OCI-M2 (cell line): ENCODE measurements at regions not wholly inside any gene's neighbourhood (a gene's known extent, or its start where the extent isn't known, plus 50 kb on each side); places are given as distances from the start of the nearest gene placed in this dataset.
"Not testable (repeated sequence)": the region's sequence is repeated elsewhere in the genome, so short reads cannot be mapped to it uniquely, and the experiment has no call there.

ENCODE experiments used
- DNase-seq: peaks from one replicate; lab custom pipeline; 2025; ENCODE audit not compliant: unreplicated experiment; lab: John Stamatoyannopoulos, UW

- no peak for DNase-seq
Measured at GRCh38 chr6:4677011-4677750, 99.0 kb upstream of the CDYL start.

DNA sequence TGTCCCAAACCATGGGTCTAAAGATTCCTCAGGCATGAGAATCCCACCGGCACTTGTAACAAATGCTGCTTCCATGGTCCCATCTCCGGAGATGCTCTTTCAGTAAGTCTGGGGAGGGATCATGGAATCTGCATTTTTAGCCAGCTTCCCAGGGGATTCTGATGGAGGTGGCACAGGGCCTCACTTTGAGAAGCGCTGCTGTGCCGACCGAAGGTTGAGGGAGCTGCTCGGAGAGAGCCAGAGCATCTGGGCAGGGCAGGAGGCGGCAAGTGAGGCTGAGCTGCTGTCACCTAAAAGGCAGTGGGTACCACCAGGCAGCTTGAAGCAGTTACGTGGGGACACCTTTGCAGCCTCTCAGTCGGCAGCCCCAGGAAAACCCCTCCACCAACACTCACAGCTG, 100.2 kb upstream of the CDYL start:
- DNase-seq = no peak

GRCh38 chr6:4675121-4675520, 101.1 kb upstream of the CDYL start:
- no peak for DNase-seq

DNA sequence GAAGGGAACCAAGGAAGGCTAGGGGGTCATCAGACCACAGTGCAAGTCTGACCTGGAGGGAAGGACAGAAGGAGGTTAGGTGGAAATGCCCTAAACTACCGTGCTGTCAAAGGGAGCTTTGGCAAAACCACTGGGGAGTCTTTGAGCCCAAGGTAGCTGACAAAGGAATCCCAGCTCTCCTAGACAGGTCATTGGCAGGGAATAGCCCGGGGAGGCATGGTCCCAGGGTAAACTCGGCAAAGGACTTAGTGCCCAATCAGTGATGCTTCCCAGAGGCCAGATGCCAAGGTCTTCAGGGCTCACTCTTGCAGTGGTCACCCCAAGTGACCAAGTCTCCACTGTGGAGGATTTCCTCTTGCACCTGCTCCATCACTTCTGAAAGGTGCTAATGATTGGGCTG, 102.3 kb upstream of the CDYL start:
- DNase-seq = no peak

GRCh38 chr6:4672772-4673171, 103.4 kb upstream of the CDYL start:
- no peak for DNase-seq

GRCh38 chr6:4671587-4672115, 104.6 kb upstream of the CDYL start:
- DNase-seq = no peak

GRCh38 chr6:4670824-4671409, 105.3 kb upstream of the CDYL start:
- no peak for DNase-seq

DNA sequence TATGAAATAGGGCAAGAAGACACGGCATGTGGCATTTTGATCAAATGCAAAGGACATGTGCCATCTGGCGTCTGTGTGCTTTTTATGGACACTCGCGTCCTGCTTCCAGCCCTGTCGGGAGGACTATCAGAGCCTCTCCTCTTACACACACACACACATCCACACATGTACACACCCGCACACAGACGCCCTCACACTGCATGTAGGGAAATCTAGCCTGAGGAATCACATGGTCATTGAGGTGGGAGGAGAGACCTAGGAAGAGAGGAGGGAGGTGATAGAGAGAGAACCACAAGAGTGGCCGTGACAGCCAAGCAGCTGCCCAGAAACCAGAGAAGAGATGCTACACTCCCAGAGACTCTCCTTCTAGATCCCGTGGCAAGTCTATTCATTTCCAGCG, 105.9 kb upstream of the CDYL start:
- DNase-seq = no peak

DNA sequence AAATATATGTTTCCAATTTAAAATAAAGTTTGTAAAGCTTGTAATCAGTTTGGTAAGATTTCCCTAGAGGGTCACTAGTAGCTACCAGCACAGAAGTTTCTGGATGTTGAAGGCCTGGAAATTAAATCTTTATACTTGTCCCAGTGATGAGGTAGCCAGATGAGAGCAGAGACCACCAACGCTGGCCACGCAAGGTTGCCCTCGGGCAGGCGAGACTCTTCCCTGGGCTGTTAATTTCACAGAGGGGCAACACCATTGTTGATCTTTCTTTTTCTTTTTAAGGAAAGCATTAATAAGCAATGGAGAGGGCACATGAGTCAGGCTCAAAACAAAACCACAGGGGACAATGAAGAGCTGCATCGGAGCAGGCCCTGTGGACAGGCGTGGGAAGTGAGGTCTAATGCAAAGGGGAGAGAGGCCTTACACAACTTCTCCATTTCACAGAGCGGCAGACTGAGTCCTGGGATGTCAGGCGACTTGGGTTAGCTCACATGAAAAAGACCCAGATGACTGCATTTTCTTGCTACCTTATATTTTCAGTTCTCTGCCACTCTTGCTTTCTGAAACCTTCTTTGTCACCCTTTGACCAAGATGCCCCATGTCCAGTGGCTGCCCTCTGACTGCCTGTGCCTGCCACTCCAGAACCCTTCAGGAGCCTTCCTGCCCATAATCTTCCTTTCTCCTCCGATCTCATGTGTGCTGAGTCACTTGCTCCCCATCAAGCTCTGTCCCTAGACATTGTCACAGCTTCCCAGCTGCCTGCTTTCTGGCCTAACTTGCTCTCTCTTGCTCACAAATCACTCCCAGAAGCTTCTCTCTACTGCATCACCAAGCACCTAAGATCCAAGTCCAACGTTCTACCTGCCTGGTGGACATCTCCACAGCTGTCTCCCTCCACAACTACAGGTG, 107.7 kb upstream of the CDYL start:
- no peak for DNase-seq

DNA sequence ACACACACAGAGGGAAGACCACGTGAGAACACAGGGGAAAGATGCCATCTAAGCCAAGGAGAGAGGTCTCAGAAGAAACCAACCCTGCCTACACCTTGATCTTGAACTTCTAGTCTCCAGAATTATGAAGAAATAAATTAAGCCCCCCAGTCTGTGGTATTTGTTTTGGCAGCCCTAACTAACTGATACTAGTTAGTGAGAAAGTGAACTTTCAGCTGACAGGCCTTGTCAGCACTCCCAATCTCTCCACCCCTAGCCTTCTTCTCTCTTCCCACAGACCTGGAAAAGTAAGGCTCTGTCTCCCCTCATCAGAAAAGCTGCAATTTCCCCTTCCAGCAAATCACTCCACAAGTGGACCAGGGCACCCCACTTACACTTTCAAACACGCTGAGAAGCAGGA, 108.6 kb upstream of the CDYL start:
- no peak for DNase-seq

DNA sequence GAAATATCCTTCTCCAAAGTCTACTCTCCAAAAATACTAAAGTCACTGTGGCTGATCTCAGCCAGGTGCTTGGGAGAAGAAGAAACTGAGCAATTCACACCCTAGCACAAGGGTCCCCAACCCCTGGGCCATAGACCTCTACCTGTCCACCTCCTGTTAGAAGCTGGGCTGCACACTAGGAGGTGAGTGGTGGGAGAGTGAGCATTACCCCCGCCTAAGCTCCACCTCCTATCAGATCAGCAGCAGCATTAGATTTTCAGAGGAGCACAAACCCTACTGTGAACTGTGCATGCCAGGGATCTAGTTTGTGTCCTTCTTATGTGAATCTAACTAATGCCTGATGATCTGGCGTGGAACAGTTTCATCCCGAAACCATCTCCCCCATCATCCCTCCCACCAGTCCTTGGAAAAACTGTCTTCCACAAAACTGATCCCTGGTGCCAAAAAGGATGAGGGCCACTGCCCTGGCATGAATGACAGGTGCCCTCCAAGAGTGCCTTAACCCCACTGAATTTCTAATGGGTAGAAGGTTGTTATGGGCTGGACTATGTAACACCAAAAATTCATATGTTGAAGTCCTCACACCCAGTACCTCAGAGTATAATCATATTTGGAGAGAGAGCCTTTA, 109.2 kb upstream of the CDYL start:
- no peak for DNase-seq

DNA sequence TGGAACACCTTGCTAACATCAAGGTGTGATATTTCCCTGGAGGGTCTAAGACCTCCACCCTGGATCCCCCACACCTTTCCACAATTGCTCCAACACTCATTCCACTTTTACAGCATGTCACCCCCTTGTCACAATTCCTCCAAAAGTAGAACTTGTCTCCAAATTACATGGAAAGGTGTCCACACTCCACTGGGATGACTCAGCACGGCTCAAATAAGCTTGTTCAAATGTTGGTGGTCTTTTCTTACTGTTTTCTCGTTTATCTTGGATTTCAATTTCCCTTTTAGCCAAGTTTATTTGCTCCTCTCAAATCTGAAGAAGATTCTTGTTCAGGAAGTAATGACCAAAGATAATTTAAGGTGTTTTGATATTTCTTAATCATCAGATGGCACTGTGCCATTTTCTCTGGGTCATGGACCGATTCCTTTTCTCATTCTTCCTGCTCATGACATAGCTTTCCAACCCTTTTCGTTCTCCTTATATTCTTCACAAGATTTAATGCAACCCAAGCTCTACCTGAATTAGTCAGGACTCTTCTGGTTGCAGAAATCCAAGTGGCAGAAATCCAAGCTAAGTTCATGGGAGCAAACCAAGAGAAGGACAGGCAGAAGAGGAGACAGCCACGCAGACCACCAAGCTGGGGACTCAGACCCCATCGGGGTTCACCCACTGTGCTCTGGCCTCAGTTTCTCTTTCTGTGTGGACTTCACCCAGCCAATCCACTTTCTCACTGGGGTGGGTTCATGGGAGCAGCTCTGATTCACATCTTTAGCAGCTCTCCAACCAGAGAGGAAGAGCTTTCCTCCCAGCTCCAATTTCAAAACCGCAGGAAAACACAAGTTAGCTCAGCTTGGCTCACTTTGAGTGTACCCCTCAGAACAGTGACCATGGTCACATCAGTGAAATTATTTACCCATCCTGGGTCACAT, 110.5 kb upstream of the CDYL start:
- no peak for DNase-seq

- DNase-seq = no peak
Measured at GRCh38 chr6:4664911-4665310, 111.3 kb upstream of the CDYL start.

- no peak for DNase-seq
Measured at GRCh38 chr6:4664117-4664626, 112.0 kb upstream of the CDYL start.

DNA sequence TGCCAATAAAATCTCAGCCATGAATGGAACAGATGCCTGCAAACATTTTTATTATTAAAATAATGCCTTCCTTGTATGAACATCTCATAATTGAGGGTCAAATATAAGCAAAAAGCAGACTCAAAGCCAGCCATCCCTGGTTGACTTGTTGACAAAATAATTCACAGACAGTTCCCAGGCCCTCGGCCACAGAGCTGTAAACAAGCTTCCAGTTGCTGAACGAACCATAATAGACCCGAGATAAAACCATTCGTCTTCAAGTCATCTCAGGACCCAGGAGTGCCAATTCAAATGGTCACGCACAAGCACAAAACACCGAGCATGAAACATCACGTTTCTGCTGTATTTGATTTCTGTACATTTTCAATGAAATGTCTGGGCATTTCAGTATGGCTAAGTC, 113.3 kb upstream of the CDYL start:
- no peak for DNase-seq

- DNase-seq = no peak
Measured at GRCh38 chr6:4661391-4661790, 114.8 kb upstream of the CDYL start.

DNA sequence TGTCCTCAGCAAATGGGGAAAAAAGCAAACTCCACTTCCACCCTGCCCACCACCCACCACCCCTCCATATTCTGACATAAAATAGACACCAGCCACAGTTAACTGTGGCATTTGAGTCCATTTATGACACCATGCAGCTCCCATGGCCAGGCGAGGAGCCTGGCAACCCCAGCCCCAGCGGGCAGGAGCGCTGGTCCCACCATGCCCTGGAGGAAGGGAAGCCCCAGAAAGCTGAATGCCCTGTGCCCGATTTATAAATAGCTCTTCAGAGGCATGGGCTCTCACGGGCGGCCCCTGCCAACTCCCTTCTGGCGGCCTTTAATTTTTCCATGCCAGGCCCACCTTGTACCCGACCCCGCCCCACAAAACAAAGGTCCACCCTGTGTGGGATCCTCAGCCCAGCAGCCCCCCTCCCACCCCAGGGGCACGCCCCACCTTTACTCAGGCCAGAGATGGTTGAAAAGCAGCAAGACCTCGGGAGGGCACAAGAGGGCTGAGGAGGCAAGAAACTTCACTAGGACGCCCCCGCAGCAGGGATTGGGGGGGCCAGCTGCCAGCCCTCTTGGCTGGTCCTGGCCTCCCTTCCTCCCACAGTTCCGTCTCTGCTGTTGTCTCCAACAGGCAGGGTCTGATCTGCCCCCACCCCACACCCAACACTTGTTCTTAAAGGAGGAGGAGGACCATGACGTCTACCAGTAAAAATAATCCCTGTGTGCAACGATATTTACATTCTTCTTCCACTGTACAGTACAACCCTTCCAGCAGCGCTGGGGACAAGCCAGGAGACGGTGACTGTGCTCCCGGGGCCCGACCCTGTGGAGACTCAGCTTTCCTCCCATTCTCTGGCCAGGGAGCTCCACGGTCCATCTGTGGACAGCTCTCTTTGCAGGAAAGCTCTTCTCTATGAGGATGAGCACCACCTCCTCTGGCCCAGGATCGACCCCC, 115.6 kb upstream of the CDYL start:
- no peak for DNase-seq

DNA sequence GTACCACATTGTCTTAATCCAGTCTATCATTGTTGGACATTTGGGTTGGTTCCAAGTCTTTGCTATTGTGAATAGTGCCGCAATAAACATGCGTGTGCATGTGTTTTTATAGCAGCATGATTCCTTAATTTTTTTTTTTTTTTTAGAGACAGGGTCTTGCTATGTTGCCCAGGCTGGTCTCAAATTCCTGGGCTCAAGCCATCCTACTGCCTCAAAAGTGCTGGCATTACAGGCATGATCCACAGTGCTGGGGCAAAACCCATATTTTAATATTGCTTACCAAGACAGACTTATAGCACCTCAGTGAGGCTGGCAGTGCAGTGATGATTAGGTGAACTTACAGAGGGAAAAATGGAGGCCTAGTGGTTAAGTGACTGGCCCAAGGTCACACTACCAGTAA, 116.5 kb upstream of the CDYL start:
- DNase-seq = not testable (repeated sequence)

DNA sequence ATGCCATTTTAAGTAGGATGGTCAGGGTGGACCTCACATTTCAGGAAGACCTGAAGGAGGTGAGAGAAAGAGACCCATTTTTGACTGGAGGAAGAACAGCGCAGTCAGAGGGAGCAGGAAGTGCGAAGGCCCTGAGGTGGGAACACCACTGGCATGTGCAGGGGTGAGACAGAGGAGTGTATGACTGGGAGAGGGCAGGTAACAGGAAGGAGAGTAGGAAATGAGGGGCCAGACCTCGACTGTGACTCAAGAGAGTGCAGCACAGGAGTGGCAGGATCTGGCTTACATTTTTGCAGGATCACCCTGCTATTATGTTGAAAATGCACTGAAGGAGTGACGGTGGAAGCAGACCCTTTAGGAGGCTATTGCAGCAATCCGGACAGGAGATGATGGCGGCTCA, 117.7 kb upstream of the CDYL start:
- DNase-seq = no peak
